ENCODE measurements at regions not wholly inside any gene's neighbourhood (a gene's known extent, or its start where the extent isn't known, plus 50 kb on each side); places are given as distances from the start of the nearest gene placed in this dataset.

- TF ChIP-seq CTCF (IDR thresholded peaks at IDR 0.05; ENCODE audit: low read depth, low read length) (no peak), POLR2A (IDR thresholded peaks at IDR 0.05; ENCODE audit: extremely low read depth, insufficient read length) (no peak), MYC (IDR thresholded peaks at IDR 0.05; ENCODE audit: low read depth, low read length) (no peak), MAX (IDR thresholded peaks at IDR 0.05; ENCODE audit: low read depth, low read length) (no peak)
These were observed 164.0 kb upstream of the E2F8 start for GRCh38 chr11:19404787-19405186.

All from NB4 (cell line).